Cerebellar cortex (tissue), 1 donor: ENCODE measurements at regions not wholly inside any gene's neighbourhood (a gene's known extent, or its start where the extent isn't known, plus 50 kb on each side); places are given as distances from the start of the nearest gene placed in this dataset.
"Not testable (repeated sequence)": the region's sequence is repeated elsewhere in the genome, so short reads cannot be mapped to it uniquely, and the experiment has no call there.

ENCODE experiments used
- DNase-seq: peaks from one replicate; pipeline ENCODE4 v3.0.0-alpha.2; 2015; ENCODE audit warnings: low spot score

- DNase-seq = no peak
Observed at GRCh38 chr7:17558135-17558534, 259.7 kb downstream of the AHR start.

GRCh38 chr7:17558558-17559332 is 260.3 kb downstream of the AHR start:
- no peak for DNase-seq

GRCh38 chr7:17559388-17559787 is 260.9 kb downstream of the AHR start:
- DNase-seq = no peak

DNA sequence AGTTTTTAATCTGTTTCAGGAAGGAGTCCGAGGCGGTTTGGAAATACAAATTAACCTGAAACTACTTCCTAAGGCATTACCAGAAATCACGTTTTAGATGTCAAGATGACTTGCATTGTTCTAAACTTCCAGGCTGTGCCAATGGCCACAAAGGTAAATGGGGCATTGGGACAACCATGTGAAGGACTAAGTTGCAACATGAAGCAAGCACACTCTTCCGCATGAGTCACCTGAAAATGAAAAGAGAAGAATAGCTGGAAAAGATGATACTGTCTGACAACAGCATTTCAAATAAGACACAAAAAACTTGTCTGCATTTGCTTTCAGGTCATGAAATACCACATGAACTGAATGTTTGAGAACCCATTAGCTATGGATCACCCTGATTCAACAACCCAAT is 262.1 kb downstream of the AHR start:
- no peak for DNase-seq

DNA sequence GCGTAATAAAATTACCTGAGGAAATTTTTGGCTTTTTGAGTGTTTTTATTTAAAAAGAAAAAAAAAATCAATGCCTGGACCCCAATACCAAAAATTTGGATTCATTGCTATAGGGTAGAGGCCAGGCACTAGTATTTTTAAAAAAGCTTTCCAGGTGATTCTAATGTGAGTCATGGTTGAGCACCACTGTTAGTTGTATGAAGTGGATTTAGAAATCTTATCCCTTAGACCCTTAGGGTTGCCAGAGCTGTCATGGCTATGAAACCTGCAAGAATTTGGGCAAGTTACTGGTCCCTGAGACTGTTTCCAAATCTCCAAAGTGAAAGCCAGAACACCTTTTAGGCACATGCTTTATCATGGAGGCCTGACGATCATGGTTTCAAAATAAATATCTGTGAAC is 262.5 kb downstream of the AHR start:
- no peak for DNase-seq

DNA sequence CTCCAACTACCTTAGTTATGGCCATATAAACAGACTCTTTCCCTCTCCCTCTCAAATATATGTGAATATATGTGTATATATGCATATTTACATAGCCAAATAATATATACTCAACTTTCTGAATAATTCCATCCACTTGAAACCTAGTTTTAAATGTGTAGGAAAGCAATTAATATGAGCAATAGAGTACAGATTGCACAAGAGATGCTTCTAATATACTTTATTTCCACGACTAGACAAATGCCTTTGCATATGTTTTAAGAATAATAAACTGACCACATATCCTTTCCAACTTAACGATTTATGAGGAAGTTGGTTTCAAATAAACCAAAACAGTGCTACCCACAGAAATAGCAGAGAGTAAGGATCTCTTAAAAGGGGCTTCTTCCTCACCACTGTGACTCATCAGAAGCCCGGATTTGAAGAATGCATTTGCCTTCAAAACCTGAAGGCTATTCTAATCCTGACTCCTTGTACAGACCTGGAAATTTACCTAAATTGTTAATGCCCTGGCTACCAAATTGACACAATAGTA is 266.3 kb downstream of the AHR start:
- no peak for DNase-seq

GRCh38 chr7:17580141-17580540 is 281.7 kb downstream of the AHR start:
- DNase-seq = no peak

DNA sequence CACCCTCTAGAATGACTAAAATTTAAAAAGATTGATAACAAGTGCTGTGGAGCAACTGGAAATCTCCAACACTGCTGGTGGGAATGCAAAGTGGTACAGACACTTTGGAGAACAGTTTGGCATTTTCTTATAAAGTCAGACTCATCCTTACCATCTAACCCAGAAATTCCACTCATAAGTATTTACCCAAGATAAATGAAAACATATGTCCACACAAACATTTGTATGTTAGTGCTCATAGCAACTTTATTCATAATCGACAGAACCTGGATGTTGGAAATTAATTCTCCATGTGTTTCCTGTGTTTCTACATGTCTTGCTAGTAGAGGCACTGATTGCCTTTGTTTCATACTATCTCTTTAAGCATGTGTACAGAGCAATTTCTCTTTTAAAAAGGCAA is 282.4 kb downstream of the AHR start:
- DNase-seq = no peak

- DNase-seq = no peak
Observed at GRCh38 chr7:17581301-17581700, 282.8 kb downstream of the AHR start.

DNA sequence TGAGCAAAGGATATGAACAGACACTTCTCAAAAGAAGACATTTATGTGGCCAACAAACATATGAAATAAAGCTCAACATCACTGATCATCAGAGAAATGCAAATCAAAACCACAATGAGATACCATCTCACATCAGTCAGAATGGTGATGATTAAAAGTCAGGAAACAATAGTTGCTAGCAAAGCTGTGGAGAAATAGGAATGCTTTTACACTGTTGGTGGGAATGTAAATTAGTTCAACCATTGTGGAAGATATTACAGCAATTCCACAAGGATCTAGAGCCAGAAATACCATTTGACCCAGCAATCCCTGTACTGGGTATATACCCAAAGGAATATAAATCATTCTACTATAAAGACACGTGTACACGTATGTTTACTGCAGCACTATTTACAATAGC is 284.2 kb downstream of the AHR start:
- DNase-seq = not testable (repeated sequence)

DNA sequence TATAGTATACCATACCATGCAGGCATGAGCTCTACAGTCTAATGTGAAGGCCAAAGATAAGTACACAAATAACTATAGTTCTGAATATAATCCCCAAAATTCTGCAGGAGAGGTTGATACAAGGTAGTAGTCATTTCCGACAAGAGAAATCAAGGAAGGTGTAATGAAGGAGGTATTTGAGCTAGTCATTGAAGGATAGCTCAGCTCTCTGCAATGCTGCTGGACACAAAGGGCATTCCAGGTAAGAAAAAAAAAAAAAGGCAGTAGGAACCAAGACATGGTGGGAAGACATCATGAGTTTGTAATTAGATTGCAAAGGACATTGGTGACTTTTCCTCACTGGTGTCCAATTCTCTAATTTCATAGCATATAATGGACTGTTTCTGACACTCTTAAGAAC is 285.3 kb downstream of the AHR start:
- no peak for DNase-seq

GRCh38 chr7:17584822-17585221 is 286.4 kb downstream of the AHR start:
- no peak for DNase-seq

DNA sequence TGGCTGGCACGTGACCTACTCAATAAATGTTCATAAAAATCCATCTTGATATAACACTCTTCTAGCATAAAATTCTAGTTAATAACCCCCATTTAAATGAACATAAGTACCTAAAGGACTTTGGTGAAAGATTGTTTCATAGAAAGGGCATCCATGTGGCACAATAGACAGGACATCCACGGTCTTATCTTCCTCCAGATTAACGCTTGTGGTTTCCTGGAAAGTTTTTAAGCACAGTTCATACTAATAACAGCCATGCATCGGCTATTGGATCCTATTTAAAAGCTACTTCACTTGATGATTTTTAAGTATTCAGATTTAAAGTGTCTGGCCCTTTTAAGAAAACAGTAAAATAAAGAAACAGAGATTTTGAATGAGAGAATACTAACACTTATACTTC is 288.3 kb downstream of the AHR start:
- DNase-seq = no peak

DNA sequence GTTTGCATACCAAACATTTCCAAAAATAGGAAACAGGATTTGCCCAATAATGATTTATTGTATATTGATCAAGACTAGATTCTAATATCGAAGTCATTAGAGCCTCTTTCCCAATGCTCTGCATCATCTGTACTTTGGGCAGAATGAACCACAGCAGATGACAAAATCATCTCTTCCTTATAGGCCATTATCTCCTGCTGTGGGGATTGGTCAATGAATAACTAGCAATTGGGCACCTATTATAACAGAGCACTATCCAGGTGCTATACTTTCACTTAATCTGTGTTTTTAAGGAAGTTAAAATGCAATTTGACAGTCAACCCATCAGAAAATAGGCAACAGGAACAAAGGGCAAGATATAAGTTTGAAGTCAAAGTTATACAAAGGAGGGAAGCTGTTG is 290.3 kb downstream of the AHR start:
- no peak for DNase-seq

GRCh38 chr7:17589671-17590070 is 291.2 kb downstream of the AHR start:
- DNase-seq = no peak

- no peak for DNase-seq
Observed at GRCh38 chr7:17590221-17590620, 291.8 kb downstream of the AHR start.

GRCh38 chr7:17593819-17594419 is 295.5 kb downstream of the AHR start:
- DNase-seq = no peak

GRCh38 chr7:17595546-17595945 is 297.1 kb downstream of the AHR start:
- no peak for DNase-seq

DNA sequence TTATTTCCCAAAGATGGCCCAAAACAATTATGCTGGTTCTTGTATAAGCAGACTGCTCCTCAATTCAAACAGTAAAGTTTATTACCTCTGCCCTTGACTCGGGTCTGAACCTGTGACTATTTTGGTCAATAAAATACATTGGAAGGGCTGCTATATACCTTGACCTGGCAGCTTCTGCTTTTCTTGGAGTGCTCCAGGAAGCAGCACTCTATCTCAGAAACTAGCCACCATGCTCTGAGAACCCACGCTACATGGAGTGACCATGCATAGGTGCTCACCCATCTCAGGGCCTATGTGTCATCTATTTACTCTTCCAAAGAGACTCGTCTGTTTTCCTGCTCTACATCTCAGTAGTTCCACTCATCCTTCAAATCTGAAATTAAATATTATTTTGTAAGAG is 299.9 kb downstream of the AHR start:
- DNase-seq = no peak

DNA sequence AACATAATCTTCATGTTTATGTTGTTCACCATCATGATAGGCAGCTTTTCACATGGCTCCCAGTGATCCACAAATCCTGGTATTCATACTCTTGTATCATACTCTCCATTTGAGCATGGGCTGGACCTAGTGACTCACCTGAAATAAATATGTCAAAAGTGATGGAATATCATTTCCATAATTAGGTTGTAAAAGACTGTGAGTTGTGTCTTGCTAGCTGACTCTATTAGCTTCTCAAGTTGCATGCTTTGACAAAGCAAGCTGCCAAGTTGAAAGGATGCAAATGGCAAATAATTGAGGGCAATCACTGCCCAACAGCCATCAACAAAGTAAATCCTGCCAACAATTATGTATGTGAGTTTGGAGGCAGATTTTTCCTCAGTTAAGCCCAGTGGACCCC is 300.4 kb downstream of the AHR start:
- DNase-seq = no peak

GRCh38 chr7:17599733-17600339 is 301.4 kb downstream of the AHR start:
- DNase-seq = no peak

- DNase-seq = no peak
Observed at GRCh38 chr7:17600340-17600752, 301.9 kb downstream of the AHR start.

GRCh38 chr7:17601921-17602320 is 303.5 kb downstream of the AHR start:
- DNase-seq = no peak
